ENCODE measurements at regions not wholly inside any gene's neighbourhood (a gene's known extent, or its start where the extent isn't known, plus 50 kb on each side); places are given as distances from the start of the nearest gene placed in this dataset.

DNA sequence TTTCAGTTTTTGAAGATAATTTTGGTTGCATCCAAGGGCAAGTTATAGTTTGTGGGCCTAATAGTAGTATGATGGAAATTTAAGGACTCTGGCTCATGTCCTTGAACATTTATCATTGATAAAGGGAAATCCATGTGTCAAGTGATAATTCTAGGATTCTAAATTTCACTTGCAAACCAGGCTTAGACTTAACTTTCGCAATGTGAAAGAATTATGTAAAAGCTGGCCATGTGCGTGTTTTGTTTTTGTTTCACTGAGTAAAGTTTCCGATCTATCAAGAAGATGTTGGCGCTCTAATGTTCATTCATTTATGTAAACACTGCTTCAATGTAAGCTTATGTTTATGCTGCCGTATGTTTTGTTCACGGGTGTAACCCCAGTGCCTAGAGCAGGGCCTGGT is 302.0 kb downstream of the SOX4 start:
- Mint-ChIP-seq H3K27ac (no peak overlapping the region), H3K36me3 (no peaks in the 10 kb centered on the region), H3K4me1 (no peaks in the 10 kb centered on the region), H3K4me3 (no peak overlapping the region), H3K27me3 (no peaks in the 10 kb centered on the region), H3K9me3 (peaks cover 0 to 7% (median 0%) of the 10 kb centered on the region in 7 donors)
- no peak for ATAC-seq (ENCODE audit: low read depth in 2 of 2)
- DNase-seq = no peak

DNA sequence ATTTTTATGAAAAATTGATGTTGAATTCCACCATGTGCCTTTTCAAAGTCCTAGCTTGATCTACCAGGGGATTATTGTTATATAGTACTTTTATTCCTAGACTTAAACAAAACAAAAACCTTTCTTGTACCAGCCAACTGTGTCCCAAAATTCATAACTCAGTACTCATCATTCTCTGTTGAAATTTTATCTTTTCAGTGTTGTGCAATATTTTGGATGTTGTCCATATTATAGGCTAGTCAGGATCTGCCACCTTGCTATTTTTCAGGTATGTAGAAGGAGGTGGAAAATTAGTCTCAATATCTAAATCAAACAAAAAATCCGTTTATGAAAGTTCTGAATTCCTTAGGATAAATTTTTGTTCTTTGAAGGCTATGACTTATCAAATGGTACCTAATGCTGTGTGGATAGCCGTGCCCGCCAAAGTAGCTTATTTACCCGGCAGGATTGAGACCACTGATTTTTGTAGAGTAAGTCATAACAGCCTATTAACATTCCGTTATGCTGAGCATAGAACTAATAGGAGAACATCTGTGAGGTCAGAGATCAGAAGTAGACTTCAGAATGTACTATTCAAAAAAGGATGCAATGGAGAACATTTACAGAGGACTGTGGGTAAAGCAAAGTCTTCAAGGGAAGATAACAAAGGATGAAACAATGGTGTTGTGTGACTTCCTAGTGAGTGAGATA is 304.7 kb downstream of the SOX4 start:
- H3K9me3 Mint-ChIP-seq = peaks cover 0 to 9% (median 0%) of the 10 kb centered on the region in 7 donors
- DNase-seq (no peak), ATAC-seq (ENCODE audit: low read depth in 2 of 2) (no peak)
- no peak overlapping the region for H3K4me3 Mint-ChIP-seq
- H3K4me1 Mint-ChIP-seq = no peaks in the 10 kb centered on the region
- no peak overlapping the region for H3K27ac Mint-ChIP-seq
- H3K27me3 Mint-ChIP-seq = no peaks in the 10 kb centered on the region
- H3K36me3 Mint-ChIP-seq = no peaks in the 10 kb centered on the region

DNA sequence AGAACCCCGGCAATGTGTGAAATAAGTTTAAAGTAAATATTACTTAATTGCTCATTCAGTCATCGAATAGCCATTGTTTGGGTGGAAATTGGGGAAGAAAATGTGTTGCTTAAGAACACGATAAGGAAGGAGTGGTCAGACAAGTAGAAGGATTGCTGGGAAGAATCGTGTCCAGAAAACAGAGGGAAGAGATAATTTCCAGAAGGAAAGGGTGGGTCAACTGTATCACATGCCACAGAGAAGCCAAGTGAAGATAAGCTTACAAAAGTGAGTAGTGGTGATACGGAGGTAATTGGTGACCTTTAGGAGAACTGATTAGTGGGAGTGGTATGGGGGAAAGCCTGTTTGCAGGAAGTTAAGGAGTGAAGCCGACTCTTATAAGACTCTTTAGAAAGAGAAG is 306.2 kb downstream of the SOX4 start:
- no peaks in the 10 kb centered on the region for H3K4me1 Mint-ChIP-seq
- no peaks in the 10 kb centered on the region for H3K36me3 Mint-ChIP-seq
- H3K27ac Mint-ChIP-seq = no peak overlapping the region
- no peak overlapping the region for H3K4me3 Mint-ChIP-seq
- no peak for ATAC-seq (ENCODE audit: low read depth in 2 of 2)
- H3K9me3 Mint-ChIP-seq = peaks cover 0 to 9% (median 0%) of the 10 kb centered on the region in 7 donors
- no peaks in the 10 kb centered on the region for H3K27me3 Mint-ChIP-seq
- DNase-seq = no peak

DNA sequence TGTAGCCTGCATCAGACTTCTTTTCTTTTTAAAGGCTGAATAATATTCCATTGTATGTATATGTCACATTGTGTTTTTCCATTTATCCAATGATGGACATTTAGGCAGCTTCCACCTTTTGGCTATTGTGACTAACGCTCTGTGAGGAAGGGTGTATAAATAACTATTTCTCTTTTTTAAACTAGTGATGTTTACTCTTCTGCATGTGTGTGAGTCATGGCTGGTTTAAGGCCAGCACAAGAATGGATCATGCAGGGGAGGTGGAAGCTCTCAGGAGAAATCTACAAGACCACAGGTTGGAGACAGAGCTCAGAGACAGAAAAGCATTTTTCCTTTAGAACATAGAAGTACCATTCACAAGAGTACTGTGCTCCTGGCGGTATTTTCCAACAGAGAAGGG is 307.2 kb downstream of the SOX4 start:
- Mint-ChIP-seq H3K36me3 (no peaks in the 10 kb centered on the region), H3K4me3 (no peak overlapping the region), H3K27me3 (no peaks in the 10 kb centered on the region), H3K4me1 (no peaks in the 10 kb centered on the region), H3K27ac (peak overlapping the region in 1 of 6 donors; percentile 1), H3K9me3 (peaks cover 0 to 8% (median 0%) of the 10 kb centered on the region in 7 donors)
- no peak for ATAC-seq (ENCODE audit: low read depth in 2 of 2)
- DNase-seq = no peak

DNA sequence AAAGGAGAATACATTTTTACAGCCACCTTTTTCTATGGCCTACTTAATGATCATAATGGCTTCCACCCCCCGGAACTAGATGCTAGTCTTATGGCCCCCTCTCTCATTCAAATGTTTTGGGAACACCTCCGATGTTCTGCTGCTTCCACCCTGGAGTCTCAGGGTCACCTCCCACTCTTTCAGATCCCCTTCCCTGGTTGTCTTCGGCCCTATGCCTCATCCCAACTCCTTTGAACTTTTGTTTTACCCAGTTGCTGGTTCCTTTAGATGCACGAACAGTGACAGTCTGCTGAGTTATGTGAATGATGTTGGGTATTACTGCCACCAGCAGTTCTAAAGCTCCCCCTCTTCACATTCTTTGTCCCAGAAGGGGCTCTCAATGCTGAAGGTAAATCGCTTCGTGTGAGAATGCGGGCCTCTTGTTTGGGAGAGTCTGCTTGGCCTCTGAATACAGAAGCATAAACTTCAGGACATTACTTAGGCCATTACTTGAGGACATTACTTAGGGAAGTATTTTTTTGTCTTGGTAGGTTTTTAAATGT is 309.1 kb downstream of the SOX4 start:
- Mint-ChIP-seq H3K27ac (no peak overlapping the region), H3K9me3 (peaks cover 0 to 5% (median 0%) of the 10 kb centered on the region in 7 donors), H3K36me3 (no peaks in the 10 kb centered on the region), H3K4me3 (no peak overlapping the region), H3K27me3 (no peaks in the 10 kb centered on the region), H3K4me1 (no peaks in the 10 kb centered on the region)
- ATAC-seq (ENCODE audit: low read depth in 2 of 2) (no peak), DNase-seq (no peak)

DNA sequence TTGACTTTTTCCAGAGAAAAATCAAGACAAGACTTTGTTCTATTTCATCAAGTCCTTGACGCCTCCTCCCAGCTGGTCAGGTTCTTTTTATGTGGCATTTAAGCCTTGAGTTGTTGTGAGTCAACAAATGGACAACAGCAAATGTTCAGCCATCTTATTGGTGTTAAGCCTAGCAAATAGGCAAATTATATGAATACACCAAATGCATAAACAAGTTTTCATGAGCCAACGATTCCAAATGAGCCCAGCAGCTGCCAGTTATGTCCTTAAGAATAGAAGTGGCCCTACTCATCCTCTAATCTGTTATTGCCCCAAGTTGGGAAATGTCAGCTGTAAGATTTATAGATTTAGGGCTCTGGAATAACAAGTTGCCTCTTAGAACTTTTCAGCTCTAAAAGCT is 312.0 kb downstream of the SOX4 start:
- ATAC-seq (ENCODE audit: low read depth in 2 of 2) (no peak), DNase-seq (no peak)
- Mint-ChIP-seq H3K4me1 (no peaks in the 10 kb centered on the region), H3K27me3 (no peaks in the 10 kb centered on the region), H3K9me3 (peaks cover 0 to 3% (median 0%) of the 10 kb centered on the region in 7 donors), H3K36me3 (no peaks in the 10 kb centered on the region), H3K4me3 (no peak overlapping the region), H3K27ac (no peak overlapping the region)

DNA sequence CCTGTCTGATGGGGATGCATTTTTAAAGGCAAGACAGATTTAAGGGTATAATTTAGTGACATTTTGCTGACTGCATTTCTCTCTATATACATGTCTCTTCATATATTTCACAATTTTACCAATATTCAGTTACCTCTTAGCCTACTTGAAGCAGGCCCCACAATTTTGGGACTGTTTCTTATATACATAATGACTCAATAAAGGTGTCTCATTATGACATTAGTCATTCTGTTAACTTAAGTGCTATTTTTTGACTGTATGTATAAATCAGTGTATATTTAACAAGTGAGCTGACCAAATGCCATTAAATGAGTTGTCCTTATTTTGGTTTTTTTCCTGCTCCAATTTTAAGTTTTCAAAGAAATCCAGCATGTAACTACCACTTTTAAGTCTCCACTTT is 313.3 kb downstream of the SOX4 start:
- Mint-ChIP-seq H3K4me3 (no peak overlapping the region), H3K36me3 (no peaks in the 10 kb centered on the region), H3K27ac (no peak overlapping the region), H3K9me3 (no peaks in the 10 kb centered on the region), H3K4me1 (no peaks in the 10 kb centered on the region), H3K27me3 (no peaks in the 10 kb centered on the region)
- no peak for DNase-seq
- no peak for ATAC-seq (ENCODE audit: low read depth in 2 of 2)

DNA sequence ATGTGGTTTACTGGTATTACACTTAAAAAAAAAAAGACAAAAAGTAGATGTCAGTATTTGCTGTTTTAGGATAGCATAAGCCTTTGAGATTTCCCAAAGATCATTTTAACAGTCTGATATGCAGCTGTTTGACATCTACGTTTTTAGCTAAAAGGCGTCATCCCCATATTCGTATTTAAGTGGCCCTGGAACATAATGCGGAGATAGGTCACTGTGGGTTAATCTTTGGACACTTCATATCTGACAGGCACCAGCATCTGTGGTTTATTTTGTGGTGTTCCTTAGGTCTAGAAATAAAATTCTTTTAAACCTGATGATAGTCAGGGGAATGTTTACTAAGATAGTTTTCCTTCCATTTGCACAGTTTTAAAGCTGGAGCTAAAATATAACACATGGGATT is 313.7 kb downstream of the SOX4 start:
- no peak overlapping the region for H3K27ac Mint-ChIP-seq
- no peaks in the 10 kb centered on the region for H3K36me3 Mint-ChIP-seq
- no peaks in the 10 kb centered on the region for H3K4me1 Mint-ChIP-seq
- H3K4me3 Mint-ChIP-seq = no peak overlapping the region
- ATAC-seq (ENCODE audit: low read depth in 2 of 2) (no peak), DNase-seq (no peak)
- no peaks in the 10 kb centered on the region for H3K9me3 Mint-ChIP-seq
- H3K27me3 Mint-ChIP-seq = no peaks in the 10 kb centered on the region

DNA sequence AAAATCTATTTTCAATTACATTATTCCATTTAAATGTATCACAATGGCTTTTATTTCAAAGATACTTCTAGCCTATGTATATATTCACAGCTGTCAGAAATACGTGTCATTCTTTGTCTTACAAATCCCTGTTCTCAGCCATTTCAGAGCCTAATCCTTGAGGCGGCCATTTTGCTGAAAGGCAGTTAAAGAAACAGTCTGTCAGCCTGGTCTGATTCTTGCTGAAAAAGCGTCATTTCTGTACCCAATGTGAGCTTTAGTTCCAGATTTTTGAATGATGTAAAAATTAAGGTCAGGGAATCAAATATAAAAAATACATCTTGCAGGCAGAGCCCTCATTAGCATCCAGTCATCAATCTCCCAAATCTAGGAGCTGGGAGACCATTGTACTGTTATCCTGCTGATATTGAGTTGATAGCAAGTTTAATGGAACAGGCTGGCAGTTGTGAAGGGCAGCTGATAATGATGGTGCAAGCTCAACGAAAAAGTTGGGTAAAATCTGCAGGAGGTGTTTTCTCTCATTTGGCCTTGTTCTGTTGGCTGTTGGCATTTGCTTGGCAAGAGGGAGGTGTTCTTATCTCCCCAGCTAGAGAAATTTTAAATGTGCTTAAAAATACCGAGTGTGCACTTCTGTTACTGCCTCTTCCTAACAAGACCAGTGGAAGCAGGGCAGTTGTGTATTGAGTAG is 314.8 kb downstream of the SOX4 start:
- H3K9me3 Mint-ChIP-seq = no peaks in the 10 kb centered on the region
- DNase-seq = no peak
- H3K27me3 Mint-ChIP-seq = no peaks in the 10 kb centered on the region
- no peak overlapping the region for H3K4me3 Mint-ChIP-seq
- peaks cover 0 to 3% (median 0%) of the 10 kb centered on the region in 3 donors for H3K4me1 Mint-ChIP-seq
- no peak overlapping the region for H3K27ac Mint-ChIP-seq
- no peak for ATAC-seq (ENCODE audit: low read depth in 2 of 2)
- H3K36me3 Mint-ChIP-seq = no peaks in the 10 kb centered on the region

DNA sequence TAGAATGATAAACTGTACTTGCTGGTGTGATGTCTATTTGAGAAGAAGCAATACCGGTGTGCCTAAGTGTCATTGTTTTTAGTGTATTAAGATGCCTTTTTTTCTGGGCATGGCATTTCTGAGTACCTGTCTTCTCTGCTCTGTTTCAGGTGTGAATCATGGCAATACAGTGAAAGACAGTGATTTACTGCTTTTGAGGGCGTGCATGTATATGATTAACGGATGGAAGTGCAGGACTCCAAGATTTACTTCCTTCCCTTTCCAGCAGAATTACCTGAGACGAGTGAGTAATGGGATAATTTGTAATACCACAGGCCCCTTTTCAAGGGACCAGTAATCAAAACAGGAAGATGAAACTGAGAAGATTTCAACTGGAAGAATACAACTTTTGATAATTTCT is 315.8 kb downstream of the SOX4 start:
- Mint-ChIP-seq H3K36me3 (no peaks in the 10 kb centered on the region), H3K9me3 (no peaks in the 10 kb centered on the region), H3K4me1 (peaks cover 0 to 13% (median 0%) of the 10 kb centered on the region in 3 donors), H3K27me3 (no peaks in the 10 kb centered on the region), H3K4me3 (no peak overlapping the region), H3K27ac (no peak overlapping the region)
- ATAC-seq (ENCODE audit: low read depth in 2 of 2) = no peak
- no peak for DNase-seq

DNA sequence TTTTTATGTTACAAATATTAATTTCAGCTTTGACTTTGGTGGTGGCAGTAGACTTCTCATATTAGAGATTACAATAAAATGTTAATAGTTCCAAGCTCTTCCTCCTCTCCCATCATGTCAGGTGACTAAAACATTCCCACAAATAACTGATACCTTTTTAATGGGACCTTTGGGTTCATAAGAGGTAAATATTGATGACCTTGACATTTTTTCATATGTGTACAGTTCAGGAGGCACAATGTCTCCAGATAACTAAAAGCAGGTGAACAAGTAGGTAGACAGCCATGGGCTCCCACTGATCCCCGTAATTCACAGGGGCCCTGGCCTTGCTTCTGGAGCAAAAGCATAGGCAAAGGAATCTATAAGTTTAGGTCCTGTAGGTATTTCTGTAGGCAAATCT is 317.7 kb downstream of the SOX4 start:
- peaks cover 0 to 27% (median 3%) of the 10 kb centered on the region in 3 donors for H3K4me1 Mint-ChIP-seq

DNA sequence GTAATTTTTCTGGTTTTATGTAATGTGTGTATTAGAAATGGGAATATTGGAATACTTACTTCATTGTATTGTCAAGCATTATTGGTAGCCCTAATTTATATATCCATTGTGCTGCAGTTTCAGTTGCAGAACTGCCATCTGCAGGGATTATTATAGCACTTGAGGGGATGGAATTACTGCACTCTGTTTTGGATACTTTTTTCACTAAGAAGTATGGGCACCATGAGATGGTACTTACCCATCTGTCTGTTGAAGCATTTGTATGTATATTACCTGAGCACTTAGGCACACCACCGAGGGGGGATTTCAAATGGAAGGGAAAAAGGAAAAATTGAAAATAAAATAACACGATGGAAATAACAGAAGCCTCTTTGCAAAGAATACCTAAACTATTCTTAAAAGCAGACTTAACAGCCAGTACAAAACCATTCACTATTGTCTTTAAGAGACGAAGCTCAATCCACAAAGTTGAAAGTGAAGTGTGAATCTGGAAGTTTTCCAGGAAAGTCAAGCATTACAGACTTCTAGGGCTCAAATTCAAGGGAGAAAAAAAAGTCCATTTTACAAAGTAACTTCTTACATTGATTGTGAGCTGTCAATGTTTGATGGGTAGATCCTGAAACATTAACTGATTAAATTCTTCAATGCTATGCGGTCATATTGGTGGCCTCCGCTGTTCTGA is 318.7 kb downstream of the SOX4 start:
- no peaks in the 10 kb centered on the region for H3K36me3 Mint-ChIP-seq
- no peak for ATAC-seq (ENCODE audit: low read depth in 2 of 2)
- H3K27ac Mint-ChIP-seq = no peak overlapping the region
- peaks cover 0 to 27% (median 3%) of the 10 kb centered on the region in 3 donors for H3K4me1 Mint-ChIP-seq
- H3K27me3 Mint-ChIP-seq = no peaks in the 10 kb centered on the region
- no peak for DNase-seq
- no peaks in the 10 kb centered on the region for H3K9me3 Mint-ChIP-seq
- H3K4me3 Mint-ChIP-seq = no peak overlapping the region

More for the DNA sequence above, 317.7 kb downstream of the SOX4 start:
- Mint-ChIP-seq H3K9me3 (no peaks in the 10 kb centered on the region), H3K27me3 (no peaks in the 10 kb centered on the region), H3K36me3 (no peaks in the 10 kb centered on the region), H3K4me3 (no peak overlapping the region), H3K27ac (no peak overlapping the region)
- DNase-seq (no peak), ATAC-seq (ENCODE audit: low read depth in 2 of 2) (no peak)

DNA sequence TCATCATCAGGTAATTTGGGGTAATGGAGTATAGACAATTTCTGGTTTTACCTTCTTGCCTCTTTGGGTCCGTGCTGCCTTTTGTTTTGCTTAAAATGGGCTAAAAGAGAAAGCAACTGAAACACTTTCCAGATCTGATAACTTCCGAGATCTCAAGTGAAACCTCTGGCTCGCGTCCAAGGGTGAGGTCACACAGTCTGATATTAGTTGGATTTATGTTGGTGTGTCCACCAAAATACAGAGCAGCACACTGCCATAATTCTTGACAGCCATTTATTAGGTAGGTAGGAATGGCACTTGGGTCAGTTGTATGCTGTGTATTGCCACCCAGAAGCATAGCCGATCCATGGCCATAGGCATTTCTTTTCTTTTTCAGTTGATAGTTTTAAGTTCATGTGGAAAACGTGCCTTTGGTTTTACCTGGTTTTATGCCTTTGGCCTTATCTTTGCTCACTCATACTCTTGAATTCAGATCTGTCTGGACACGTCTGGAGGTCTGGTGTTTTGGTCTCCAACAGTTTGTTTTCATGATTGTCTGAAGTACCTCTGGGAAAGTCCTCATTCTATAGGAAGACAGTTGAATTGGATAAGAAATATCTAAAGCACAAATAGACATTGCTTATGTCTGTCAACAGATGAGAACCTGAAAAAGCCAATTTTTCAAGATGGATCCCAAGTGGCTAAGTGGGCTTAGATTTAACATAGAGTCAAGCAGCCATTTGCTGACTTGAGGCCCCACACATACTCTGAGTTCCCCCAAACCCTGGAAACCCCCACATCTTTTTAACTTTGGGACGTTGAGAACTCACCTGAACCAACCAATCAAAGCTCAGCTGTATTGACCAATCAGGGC is 320.8 kb downstream of the SOX4 start:
- no peak for ATAC-seq (ENCODE audit: low read depth in 2 of 2)
- Mint-ChIP-seq H3K4me3 (peak overlapping the region in 1 of 8 donors; percentile 23), H3K9me3 (no peaks in the 10 kb centered on the region)

More for the DNA sequence above, 320.8 kb downstream of the SOX4 start:
- DNase-seq = no peak
- no peak overlapping the region for H3K27ac Mint-ChIP-seq
- peaks cover 0 to 27% (median 3%) of the 10 kb centered on the region in 3 donors for H3K4me1 Mint-ChIP-seq
- H3K36me3 Mint-ChIP-seq = no peaks in the 10 kb centered on the region
- no peaks in the 10 kb centered on the region for H3K27me3 Mint-ChIP-seq
